ENCODE measurements at regions not wholly inside any gene's neighbourhood (a gene's known extent, or its start where the extent isn't known, plus 50 kb on each side); places are given as distances from the start of the nearest gene placed in this dataset.

- TF ChIP-seq, protein P1, sequence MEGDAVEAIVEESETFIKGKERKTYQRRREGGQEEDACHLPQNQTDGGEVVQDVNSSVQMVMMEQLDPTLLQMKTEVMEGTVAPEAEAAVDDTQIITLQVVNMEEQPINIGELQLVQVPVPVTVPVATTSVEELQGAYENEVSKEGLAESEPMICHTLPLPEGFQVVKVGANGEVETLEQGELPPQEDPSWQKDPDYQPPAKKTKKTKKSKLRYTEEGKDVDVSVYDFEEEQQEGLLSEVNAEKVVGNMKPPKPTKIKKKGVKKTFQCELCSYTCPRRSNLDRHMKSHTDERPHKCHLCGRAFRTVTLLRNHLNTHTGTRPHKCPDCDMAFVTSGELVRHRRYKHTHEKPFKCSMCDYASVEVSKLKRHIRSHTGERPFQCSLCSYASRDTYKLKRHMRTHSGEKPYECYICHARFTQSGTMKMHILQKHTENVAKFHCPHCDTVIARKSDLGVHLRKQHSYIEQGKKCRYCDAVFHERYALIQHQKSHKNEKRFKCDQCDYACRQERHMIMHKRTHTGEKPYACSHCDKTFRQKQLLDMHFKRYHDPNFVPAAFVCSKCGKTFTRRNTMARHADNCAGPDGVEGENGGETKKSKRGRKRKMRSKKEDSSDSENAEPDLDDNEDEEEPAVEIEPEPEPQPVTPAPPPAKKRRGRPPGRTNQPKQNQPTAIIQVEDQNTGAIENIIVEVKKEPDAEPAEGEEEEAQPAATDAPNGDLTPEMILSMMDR (IDR thresholded peaks at IDR 0.05) = no peak
- TF ChIP-seq POLR2A (IDR thresholded peaks at IDR 0.05) = no peak
Measured at GRCh38 chr19:28168557-28168956, 1044.4 kb downstream of the UQCRFS1 start.

Measured in heart left ventricle (tissue), 13 donors.